ENCODE measurements at regions not wholly inside any gene's neighbourhood (a gene's known extent, or its start where the extent isn't known, plus 50 kb on each side); places are given as distances from the start of the nearest gene placed in this dataset.

GRCh38 chr2:126766295-126766968, 110.5 kb downstream of the GYPC start:
- H3K4me1 ChIP-seq (ENCODE audit: control insufficient read depth, insufficient read depth, low read length, poor library complexity, severe bottlenecking), result peaks cover 19% of the 10 kb centered on the region
- no peaks in the 10 kb centered on the region for H3K27me3 ChIP-seq (ENCODE audit: control insufficient read depth, insufficient read depth, low read length)
- no peaks in the 10 kb centered on the region for H3K36me3 Mint-ChIP-seq
- no peak overlapping the region for H3K27ac ChIP-seq (ENCODE audit: insufficient read depth, low read length, poor library complexity, severe bottlenecking)
- no peak overlapping the region for H3K4me3 ChIP-seq (ENCODE audit: low read depth, low read length)
- H3K9me3 Mint-ChIP-seq, result peaks cover 0 to 1% (median 0%) of the 10 kb centered on the region in 7 donors
- peak overlapping the region in 1 of 4 donors; percentile 52 for H3K4me3 Mint-ChIP-seq
- H3K36me3 ChIP-seq (ENCODE audit: control insufficient read depth, insufficient read depth, low read length), result no peaks in the 10 kb centered on the region
- H3K9me3 ChIP-seq (ENCODE audit: control insufficient read depth in 2 of 2, low read length in 2 of 2), result no peaks in the 10 kb centered on the region
- peaks cover 18 to 61% (median 32%) of the 10 kb centered on the region in 4 donors for H3K4me1 Mint-ChIP-seq
- ATAC-seq (ENCODE audit: low read depth in 2 of 2) (no peak), DNase-seq (no peak)
- no peak overlapping the region for H3K27ac Mint-ChIP-seq
- H3K27me3 Mint-ChIP-seq, result peaks cover 16% of the 10 kb centered on the region

- Histone ChIP-seq H3K4me1 (ENCODE audit: control insufficient read depth, insufficient read depth, low read length, poor library complexity, severe bottlenecking) (peaks cover 14% of the 10 kb centered on the region), H3K9me3 (ENCODE audit: control insufficient read depth in 2 of 2, low read length in 2 of 2) (no peaks in the 10 kb centered on the region), H3K27me3 (ENCODE audit: control insufficient read depth, insufficient read depth, low read length) (no peaks in the 10 kb centered on the region), H3K4me3 (ENCODE audit: low read depth, low read length) (no peak overlapping the region), H3K27ac (ENCODE audit: insufficient read depth, low read length, poor library complexity, severe bottlenecking) (no peak overlapping the region), H3K36me3 (ENCODE audit: control insufficient read depth, insufficient read depth, low read length) (no peaks in the 10 kb centered on the region)
- H3K36me3 Mint-ChIP-seq, result no peaks in the 10 kb centered on the region
- ATAC-seq (ENCODE audit: low read depth in 2 of 2) (no peak), DNase-seq (no peak)
- peaks cover 15 to 56% (median 28%) of the 10 kb centered on the region in 4 donors for H3K4me1 Mint-ChIP-seq
- no peak overlapping the region for H3K4me3 Mint-ChIP-seq
- peaks cover 16% of the 10 kb centered on the region for H3K27me3 Mint-ChIP-seq
- H3K27ac Mint-ChIP-seq, result no peak overlapping the region
- peaks cover 0 to 1% (median 0%) of the 10 kb centered on the region in 7 donors for H3K9me3 Mint-ChIP-seq
These were observed 111.0 kb downstream of the GYPC start for GRCh38 chr2:126766969-126767296.

- Mint-ChIP-seq H3K27ac (peak overlapping the region in 2 of 3 donors; percentile 1 to 73), H3K4me1 (peaks cover 2 to 34% (median 13%) of the 10 kb centered on the region in 4 donors), H3K36me3 (no peaks in the 10 kb centered on the region), H3K9me3 (peaks cover 0 to 1% (median 0%) of the 10 kb centered on the region in 7 donors), H3K4me3 (no peak overlapping the region), H3K27me3 (peaks cover 11% of the 10 kb centered on the region)
- Histone ChIP-seq H3K4me1 (ENCODE audit: control insufficient read depth, insufficient read depth, low read length, poor library complexity, severe bottlenecking) (no peaks in the 10 kb centered on the region), H3K4me3 (ENCODE audit: low read depth, low read length) (no peak overlapping the region), H3K27me3 (ENCODE audit: control insufficient read depth, insufficient read depth, low read length) (no peaks in the 10 kb centered on the region), H3K9me3 (ENCODE audit: control insufficient read depth in 2 of 2, low read length in 2 of 2) (no peaks in the 10 kb centered on the region), H3K27ac (ENCODE audit: insufficient read depth, low read length, poor library complexity, severe bottlenecking) (no peak overlapping the region), H3K36me3 (ENCODE audit: control insufficient read depth, insufficient read depth, low read length) (no peaks in the 10 kb centered on the region)
- no peak for DNase-seq
- ATAC-seq (ENCODE audit: low read depth in 2 of 2), result no peak
These were observed 113.2 kb downstream of the GYPC start for GRCh38 chr2:126769118-126769517.

- Mint-ChIP-seq H3K9me3 (peaks cover 0 to 1% (median 0%) of the 10 kb centered on the region in 7 donors), H3K27me3 (peaks cover 7% of the 10 kb centered on the region), H3K27ac (peak overlapping the region in 2 of 3 donors; percentile 1 to 55), H3K4me1 (peaks cover 0 to 35% (median 11%) of the 10 kb centered on the region in 4 donors), H3K36me3 (no peaks in the 10 kb centered on the region), H3K4me3 (no peak overlapping the region)
- Histone ChIP-seq H3K27ac (ENCODE audit: insufficient read depth, low read length, poor library complexity, severe bottlenecking) (no peak overlapping the region), H3K36me3 (ENCODE audit: control insufficient read depth, insufficient read depth, low read length) (no peaks in the 10 kb centered on the region), H3K9me3 (ENCODE audit: control insufficient read depth in 2 of 2, low read length in 2 of 2) (no peaks in the 10 kb centered on the region), H3K4me1 (ENCODE audit: control insufficient read depth, insufficient read depth, low read length, poor library complexity, severe bottlenecking) (no peaks in the 10 kb centered on the region), H3K4me3 (ENCODE audit: low read depth, low read length) (no peak overlapping the region), H3K27me3 (ENCODE audit: control insufficient read depth, insufficient read depth, low read length) (no peaks in the 10 kb centered on the region)
- ATAC-seq (ENCODE audit: low read depth in 2 of 2) (no peak), DNase-seq (no peak)
These were observed 114.5 kb downstream of the GYPC start for GRCh38 chr2:126770466-126770865.

- DNase-seq (no peak), ATAC-seq (ENCODE audit: low read depth in 2 of 2) (no peak)
- Mint-ChIP-seq H3K4me1 (peaks cover 0 to 35% (median 8%) of the 10 kb centered on the region in 4 donors), H3K9me3 (no peaks in the 10 kb centered on the region), H3K27me3 (peaks cover 5% of the 10 kb centered on the region), H3K27ac (peak overlapping the region; percentile 1 to 55 (median 39)), H3K4me3 (no peak overlapping the region), H3K36me3 (no peaks in the 10 kb centered on the region)
- Histone ChIP-seq H3K9me3 (ENCODE audit: control insufficient read depth in 2 of 2, low read length in 2 of 2) (no peaks in the 10 kb centered on the region), H3K4me3 (ENCODE audit: low read depth, low read length) (no peak overlapping the region), H3K27me3 (ENCODE audit: control insufficient read depth, insufficient read depth, low read length) (no peaks in the 10 kb centered on the region), H3K27ac (ENCODE audit: insufficient read depth, low read length, poor library complexity, severe bottlenecking) (no peak overlapping the region), H3K4me1 (ENCODE audit: control insufficient read depth, insufficient read depth, low read length, poor library complexity, severe bottlenecking) (no peaks in the 10 kb centered on the region), H3K36me3 (ENCODE audit: control insufficient read depth, insufficient read depth, low read length) (no peaks in the 10 kb centered on the region)
These were observed 115.1 kb downstream of the GYPC start for GRCh38 chr2:126771094-126771493.

GRCh38 chr2:126771501-126772195, 115.7 kb downstream of the GYPC start:
- Mint-ChIP-seq H3K9me3 (no peaks in the 10 kb centered on the region), H3K27me3 (peaks cover 5% of the 10 kb centered on the region), H3K4me3 (no peak overlapping the region), H3K4me1 (peaks cover 0 to 32% (median 6%) of the 10 kb centered on the region in 4 donors), H3K36me3 (no peaks in the 10 kb centered on the region), H3K27ac (no peak overlapping the region)
- no peaks in the 10 kb centered on the region for H3K27me3 ChIP-seq (ENCODE audit: control insufficient read depth, insufficient read depth, low read length)
- ATAC-seq (ENCODE audit: low read depth in 2 of 2) (no peak), DNase-seq (no peak)
- H3K4me1 ChIP-seq (ENCODE audit: control insufficient read depth, insufficient read depth, low read length, poor library complexity, severe bottlenecking), result peaks cover 1% of the 10 kb centered on the region
- H3K4me3 ChIP-seq (ENCODE audit: low read depth, low read length), result no peak overlapping the region
- no peaks in the 10 kb centered on the region for H3K36me3 ChIP-seq (ENCODE audit: control insufficient read depth, insufficient read depth, low read length)
- H3K27ac ChIP-seq (ENCODE audit: insufficient read depth, low read length, poor library complexity, severe bottlenecking), result no peak overlapping the region
- no peaks in the 10 kb centered on the region for H3K9me3 ChIP-seq (ENCODE audit: control insufficient read depth in 2 of 2, low read length in 2 of 2)

GRCh38 chr2:126774290-126774689, 118.3 kb downstream of the GYPC start:
- Mint-ChIP-seq H3K36me3 (no peaks in the 10 kb centered on the region), H3K4me1 (peaks cover 0 to 31% (median 9%) of the 10 kb centered on the region in 4 donors), H3K27ac (peak overlapping the region in 2 of 3 donors; percentile 44 to 53), H3K27me3 (peaks cover 10% of the 10 kb centered on the region), H3K9me3 (no peaks in the 10 kb centered on the region), H3K4me3 (peak overlapping the region in 1 of 4 donors; percentile 56)
- Histone ChIP-seq H3K27ac (ENCODE audit: insufficient read depth, low read length, poor library complexity, severe bottlenecking) (no peak overlapping the region), H3K9me3 (ENCODE audit: control insufficient read depth in 2 of 2, low read length in 2 of 2) (no peaks in the 10 kb centered on the region), H3K27me3 (ENCODE audit: control insufficient read depth, insufficient read depth, low read length) (no peaks in the 10 kb centered on the region), H3K4me1 (ENCODE audit: control insufficient read depth, insufficient read depth, low read length, poor library complexity, severe bottlenecking) (peaks cover 5% of the 10 kb centered on the region), H3K4me3 (ENCODE audit: low read depth, low read length) (no peak overlapping the region), H3K36me3 (ENCODE audit: control insufficient read depth, insufficient read depth, low read length) (no peaks in the 10 kb centered on the region)
- no peak for ATAC-seq (ENCODE audit: low read depth in 2 of 2)
- DNase-seq, result no peak
